Dermis microvascular lymphatic vessel endothelial cell (primary cell): ENCODE measurements at regions not wholly inside any gene's neighbourhood (a gene's known extent, or its start where the extent isn't known, plus 50 kb on each side); places are given as distances from the start of the nearest gene placed in this dataset.

Experiments used
- DNase-seq, 2 donors: peaks; one replicate each; pipeline versions ENCODE4 v3.0.0 to v3.0.0-alpha.2; 2010; ENCODE audit warnings: low read depth in 2 of 2

DNA sequence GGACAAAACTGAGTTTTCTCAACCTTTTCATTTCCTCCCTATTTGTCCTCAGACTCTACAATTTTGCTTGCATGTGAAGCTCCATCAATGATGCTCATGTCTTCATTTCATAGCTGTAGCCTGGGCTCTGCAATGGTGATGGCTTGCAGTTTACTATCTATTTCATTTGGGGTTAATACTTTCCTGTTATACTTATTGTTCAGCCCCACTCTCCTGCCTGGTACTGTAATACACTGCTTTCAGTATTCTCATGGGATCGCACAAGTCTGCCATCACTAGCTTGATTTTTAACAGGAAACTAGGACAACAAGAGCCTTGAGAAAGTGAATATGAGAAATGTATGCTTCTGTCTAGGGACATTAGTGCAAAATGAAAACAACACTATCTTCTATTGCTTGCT is 84.2 kb upstream of the SEMA6A start:
- DNase-seq = no peak

DNA sequence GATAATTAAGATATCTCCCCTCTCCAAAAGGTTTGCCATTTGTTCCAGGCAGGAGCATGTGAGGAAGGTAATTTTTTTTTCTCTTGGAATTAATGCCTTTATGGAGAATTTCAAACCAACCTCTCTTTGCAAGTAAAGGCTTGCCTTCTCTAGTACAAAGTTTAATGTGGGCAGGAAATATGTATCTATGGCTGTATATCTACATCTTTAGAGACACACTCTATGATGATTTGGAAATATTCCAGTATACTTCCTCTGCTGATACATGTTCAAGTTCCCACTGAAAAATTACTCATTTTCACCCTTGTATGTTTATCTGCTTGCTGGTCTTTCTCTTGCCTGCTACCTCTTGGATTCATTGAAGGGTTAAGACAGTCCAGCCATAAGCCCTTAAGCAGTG is 83.5 kb upstream of the SEMA6A start:
- no peak for DNase-seq

DNA sequence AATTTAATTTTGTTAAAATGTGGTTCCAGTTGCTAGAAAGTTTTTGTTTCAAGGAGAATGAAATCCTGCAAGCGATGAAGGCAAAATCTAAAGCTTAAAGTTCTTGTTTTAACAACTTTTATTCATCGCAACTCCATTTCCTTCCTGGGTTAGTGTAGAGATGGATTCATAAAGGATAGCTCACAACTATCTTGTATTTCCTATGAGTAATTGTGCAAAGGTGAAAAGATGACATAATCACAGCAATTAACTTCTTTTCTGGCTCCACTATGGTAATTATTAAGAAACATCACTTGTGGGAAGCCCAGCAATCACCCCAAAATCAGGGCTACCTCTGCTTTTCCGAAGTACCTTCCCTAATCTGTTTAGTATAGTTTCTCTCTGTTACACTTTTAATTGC is 80.8 kb upstream of the SEMA6A start:
- no peak for DNase-seq

DNA sequence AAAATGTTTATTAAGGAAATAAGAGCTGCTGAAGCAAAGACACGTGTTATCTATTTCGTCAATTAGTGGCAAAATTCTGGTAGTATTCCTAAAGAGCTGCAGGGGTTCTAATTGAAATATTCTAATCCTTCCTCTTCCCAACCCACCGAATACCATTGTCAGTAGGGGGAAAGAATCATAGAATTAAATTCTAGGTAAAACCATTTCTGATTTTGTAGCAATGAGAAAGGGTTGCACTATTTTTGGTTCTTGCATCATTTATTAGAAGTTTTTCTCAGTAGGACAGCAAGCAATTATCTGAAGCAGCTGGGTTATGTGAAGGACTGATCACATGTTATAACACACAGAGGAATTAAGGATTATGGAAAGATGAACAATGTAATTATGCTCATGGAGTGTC is 80.3 kb upstream of the SEMA6A start:
- no peak for DNase-seq

DNA sequence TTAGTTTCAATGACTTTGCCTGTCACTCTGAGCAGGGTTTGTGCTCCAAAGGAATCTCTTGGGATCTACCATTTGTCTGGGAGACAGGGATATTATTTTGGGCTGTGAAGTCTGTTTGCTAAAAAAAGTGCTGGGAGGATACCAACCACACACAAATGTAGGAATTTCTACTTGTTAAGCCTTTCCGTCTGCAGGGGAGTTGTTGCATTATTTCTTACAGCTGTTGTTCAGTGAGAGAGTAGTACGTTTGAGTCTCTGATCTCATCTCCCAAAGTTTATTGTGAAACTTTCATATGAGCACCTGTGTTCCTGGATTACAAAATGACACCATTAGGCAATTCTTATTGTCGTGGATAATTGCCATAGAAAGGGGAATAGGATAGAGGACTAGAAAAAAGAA is 78.3 kb upstream of the SEMA6A start:
- DNase-seq = no peak

DNA sequence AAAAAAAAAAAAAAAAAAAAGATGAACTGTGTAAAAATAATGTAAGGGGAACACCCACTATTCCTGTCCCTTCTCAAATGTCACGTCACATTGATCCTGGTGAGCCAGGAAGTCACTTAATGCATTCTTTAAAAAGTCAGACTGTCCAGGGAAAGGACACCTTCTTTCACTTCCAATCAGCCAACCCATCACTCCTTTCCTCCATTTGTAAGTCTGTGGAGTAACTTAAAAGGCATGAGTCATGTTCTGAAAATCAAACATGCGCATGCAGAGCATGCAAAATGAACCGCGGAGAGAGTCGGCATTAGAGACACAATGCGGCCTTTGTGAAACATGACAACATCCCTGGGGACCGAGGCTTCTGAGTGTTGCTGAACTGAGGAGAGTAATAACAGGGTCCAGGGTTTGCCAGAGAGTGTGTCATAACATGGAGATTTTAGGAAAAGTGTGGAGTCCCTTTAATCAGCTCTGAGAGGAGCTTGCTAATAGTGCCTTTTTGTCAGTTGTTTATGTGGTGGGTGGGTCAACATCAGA is 77.6 kb upstream of the SEMA6A start:
- DNase-seq = no peak

DNA sequence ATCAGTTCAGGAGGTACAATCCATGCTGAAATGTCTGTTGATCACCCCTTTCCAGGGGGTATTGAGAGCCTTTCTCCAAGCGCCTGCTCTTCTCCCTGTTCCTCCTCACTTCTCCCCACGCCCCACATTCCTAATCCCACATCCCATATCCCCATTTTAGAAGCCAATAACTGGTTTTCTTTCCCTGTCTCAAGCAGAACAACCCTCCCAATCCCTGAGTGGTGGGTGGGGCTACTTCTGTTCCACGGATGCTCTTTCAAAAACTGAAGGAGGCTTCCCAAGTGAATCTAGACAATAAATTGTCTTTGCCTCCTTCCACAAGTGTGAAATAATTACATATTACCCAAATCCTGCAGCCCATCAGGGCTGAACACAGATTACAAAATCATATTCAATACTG is 77.0 kb upstream of the SEMA6A start:
- no peak for DNase-seq

DNA sequence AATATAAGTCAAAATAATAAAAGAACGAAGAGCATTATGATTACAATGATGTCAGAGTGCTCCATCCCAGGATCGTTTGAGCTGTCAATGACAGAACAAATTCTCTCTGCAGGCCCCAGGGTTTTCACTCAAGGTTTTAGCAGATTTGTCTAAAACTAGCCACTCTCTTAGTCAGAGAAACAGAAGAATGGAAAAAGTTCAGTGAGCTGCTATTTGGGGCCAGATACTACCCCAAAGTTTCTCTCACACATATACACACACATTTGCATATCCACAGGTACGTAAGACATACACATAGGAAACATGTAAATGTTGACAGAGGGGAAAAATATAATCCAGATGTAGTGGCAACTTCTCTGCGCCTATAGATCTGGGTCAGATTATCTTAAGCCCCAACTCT is 76.3 kb upstream of the SEMA6A start:
- DNase-seq = no peak

DNA sequence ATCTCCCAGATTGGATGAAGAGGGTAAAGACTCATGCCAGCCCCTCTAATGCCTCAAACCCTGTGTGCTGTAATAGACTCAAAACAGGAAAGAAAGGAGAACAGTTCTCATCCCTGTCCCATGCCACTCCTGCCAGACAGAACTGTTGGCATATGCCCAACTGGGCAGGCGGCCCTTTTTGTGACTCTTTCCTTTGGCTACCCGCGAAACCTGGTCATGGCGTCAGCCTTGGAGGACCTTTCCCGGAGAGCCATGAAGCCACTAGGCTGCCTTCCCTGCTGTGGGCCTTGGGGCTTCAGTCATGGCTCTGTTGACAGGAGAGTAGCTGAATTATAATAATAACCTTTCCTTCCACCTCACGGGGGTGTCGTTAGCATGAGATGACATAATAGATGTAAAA is 75.9 kb upstream of the SEMA6A start:
- no peak for DNase-seq

DNA sequence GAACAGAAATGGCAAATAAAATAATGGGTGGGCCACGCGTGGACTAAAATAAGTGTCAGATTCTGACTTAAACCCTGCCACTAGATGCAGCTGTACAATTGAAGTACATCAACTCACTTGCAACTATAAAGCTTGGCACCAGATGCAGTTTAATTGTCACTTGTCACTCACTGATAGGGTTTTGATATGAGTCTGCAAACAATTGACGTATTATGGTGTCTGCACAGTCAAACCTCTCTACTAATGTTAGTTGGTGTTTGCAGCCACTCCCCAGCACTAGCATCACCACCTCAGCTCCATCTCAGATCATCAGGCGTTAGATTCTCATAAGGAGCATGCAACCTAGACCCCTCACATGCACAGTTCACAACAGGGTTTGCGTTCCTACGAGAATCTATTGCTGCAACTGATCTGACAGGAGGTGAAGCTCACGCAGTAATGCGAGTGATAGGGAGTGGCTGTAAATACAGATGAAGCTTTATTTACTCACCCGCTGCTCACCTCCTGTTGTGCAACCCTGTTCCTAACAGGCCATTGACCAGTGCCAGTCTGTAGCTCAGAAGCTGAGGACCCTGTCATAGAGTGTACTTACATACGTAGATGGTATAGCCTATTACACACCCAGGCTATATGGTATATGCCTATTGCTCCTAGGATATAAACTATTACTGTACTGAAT is 72.1 kb upstream of the SEMA6A start:
- DNase-seq = no peak

DNA sequence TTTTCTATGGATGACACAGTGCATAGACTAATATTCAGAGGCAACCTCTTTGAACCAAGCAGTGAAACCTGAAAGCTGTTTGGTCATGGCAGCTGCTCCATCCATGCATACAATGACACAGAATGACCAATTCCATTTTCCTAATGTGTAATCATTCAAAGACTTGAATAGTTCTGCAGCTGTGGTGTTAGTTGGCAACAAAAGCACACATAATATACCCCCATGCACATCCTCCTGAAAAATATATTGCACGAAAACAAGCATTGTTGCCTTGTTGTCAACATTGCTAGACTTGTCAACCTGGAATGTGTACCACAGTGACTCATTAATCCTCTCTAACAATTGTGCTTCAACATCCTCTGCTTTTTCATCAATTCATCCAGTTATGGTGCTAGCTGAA is 71.0 kb upstream of the SEMA6A start:
- no peak for DNase-seq

DNA sequence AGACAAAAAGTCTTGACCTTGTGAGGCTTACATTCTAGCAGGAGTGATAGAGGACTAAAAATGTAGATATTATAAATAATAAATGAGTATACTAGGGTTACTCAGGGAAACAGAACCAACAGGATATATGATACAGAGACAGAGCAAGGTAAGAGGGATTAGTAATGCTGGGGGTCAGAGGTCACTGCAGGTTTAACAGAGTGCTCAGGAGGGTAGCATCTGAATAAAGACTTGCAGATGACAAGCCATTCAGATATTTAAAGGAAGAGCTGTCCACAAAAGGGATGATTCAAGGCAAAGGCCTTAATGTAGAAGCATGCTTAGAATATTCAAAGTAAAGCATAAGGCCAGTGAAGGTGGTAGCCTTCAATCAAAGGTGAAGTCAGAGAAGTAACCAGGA is 65.6 kb upstream of the SEMA6A start:
- no peak for DNase-seq

DNA sequence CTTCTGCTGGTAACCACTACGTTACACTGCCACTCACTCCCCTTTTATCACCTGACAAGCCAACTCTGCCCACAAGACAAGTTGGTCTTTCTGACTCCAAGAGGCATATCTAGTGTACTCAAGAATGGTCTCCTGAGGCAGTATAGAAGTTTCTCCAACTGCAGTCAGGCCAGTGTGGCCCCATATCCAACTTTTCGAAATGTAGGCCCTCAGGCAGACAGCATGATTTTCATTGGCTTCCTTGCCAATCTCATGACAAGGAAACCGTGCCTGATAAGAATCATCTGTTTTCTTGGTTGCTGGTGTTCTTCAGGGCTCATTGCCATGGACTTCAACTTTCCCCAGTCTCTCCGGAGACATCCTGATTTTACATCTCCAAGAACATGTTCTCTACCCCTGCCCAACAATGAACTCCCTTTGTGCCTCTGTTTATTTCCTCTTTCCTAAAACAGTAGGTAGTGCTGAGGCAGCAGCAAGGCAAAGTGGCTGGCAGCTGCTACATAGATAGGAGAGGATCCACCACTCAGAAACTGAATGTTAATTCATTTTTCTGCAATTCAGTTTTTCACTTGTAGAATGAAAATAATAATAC is 62.6 kb upstream of the SEMA6A start:
- DNase-seq = no peak

DNA sequence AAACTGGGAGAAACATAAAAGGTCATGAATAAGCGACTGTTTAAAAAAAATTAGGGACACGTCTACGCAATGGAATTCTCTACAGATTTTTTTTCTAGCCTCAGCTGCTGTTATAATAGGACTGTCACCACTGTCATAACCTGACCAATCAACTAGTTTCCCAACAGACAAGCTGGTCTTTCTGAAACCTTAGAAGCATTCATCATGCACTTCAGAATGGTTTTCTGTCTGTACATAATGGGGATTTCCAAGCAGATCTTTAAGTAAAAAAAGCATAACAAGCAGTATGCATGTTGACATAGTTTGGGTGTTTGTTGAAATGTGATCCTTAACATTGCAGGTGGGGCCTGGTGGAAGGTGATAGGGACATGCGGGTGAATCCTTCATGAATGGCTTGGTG is 58.3 kb upstream of the SEMA6A start:
- DNase-seq = peak; percentile 4 to 69

DNA sequence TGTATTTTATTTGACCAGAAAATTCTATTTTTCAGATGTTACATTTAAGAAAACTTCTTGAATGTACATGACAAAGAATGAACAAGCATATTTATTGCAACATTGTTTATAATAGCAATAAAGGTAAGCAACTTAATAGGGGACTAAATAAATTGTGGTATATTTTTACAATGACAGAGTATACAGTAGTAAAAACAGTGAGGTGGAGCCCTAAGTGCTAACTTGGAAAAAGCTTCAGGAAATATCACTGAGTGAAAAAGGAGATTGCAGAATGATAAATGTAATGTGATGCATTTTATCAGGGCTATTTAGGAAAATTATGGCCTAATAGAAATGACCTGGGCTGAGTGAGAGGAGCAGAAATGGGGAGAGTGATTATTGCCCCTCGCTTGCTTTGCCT is 56.5 kb upstream of the SEMA6A start:
- DNase-seq = no peak

DNA sequence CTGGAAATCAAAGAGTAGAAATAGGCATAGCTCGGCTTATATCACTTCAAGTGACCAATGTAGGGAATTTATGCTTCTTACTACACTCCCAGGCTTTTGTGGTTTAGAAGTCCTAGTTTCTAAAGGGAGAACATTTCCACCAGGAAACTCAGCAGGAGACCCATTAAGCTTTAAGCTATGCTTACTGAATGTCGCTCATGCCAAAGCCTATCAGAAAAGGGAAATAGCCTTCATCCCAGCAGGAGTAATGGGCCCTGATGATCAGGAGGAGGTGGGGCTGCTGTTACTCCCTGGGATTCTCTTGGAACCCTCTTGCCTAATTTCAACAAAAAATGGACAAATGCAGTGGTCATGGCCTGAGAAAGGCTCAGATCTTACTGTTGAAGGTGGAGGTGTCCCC is 54.5 kb upstream of the SEMA6A start:
- DNase-seq = no peak

DNA sequence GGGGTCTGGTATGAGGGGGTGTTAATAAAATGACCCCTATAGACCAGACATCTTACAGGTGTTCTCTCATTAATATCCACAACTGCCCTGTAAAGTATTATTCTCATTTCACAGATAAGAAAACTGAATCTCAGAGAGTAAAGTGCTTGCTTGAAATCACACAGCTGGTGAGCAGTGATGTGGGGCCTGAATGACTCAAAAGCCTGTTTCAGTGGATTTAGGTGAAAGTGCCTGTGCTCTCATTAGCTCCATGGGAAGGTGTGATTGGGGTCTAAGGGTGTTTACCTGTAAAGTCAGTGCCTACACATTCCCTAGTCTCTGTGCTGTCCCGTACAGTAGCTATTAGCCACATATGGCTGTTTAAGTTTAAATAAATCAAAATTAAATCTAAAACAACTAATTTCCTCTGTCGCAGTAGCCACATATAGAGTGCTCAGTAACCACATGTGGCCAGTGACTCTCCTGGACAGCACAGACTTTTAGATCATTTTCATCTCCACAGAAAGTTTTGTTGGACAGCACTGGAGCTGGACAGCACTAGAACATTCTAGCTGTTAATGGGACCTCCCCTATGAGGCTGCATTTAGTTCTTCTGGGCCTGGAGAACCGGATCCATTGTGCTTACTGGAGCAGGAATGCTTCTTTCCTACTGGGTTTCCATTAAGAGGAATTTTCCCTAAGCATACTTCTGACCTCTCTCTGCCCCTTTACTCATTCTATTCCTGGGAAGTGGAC is 52.5 kb upstream of the SEMA6A start:
- no peak for DNase-seq

DNA sequence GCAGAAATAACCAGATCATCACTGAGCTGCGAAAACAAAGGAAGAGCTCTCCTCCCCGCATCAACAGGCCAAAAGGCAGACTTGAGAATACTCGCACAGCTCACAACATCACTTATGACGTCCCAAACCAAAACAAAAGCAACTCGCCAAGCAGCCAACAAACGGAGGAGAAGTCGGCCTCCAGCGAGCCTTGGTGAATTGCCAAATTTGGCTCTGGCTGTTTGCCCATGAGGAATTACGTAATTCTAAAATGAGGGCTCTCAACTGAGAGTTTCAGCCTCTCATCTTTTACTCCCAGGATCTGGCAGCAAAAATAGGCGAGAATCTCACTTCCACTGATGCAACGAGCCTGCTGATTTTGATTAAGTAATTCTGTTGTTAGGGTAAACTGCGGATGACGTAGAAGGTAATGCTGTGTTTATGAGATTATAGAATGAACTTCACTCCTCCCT is 51.7 kb upstream of the SEMA6A start:
- DNase-seq = peak in 1 of 2 donors; percentile 4
